ENCODE measurements at regions not wholly inside any gene's neighbourhood (a gene's known extent, or its start where the extent isn't known, plus 50 kb on each side); places are given as distances from the start of the nearest gene placed in this dataset.

DNA sequence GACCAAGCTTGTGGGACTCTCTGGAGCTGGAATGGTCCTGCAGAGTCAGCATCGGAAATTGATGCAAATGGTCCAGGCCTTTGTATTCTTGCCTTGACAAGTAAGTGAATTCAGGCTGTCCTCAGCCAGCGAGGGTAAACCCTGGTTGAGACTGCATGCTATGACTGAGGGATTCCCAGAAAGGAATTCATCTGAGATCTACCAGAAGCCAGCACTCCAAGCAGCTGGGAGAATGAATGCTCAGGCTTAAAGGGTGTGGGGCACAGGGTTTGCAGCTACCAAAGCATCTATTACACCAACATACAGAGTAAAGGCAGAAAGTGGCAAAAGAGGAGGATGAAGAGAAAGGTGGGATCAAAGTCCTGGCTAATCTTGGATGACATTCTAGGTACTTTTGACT, 257.0 kb upstream of the LYPLAL1 start:
- no peak for DNase-seq (ENCODE audit: low read depth)
- TF ChIP-seq, protein P1, sequence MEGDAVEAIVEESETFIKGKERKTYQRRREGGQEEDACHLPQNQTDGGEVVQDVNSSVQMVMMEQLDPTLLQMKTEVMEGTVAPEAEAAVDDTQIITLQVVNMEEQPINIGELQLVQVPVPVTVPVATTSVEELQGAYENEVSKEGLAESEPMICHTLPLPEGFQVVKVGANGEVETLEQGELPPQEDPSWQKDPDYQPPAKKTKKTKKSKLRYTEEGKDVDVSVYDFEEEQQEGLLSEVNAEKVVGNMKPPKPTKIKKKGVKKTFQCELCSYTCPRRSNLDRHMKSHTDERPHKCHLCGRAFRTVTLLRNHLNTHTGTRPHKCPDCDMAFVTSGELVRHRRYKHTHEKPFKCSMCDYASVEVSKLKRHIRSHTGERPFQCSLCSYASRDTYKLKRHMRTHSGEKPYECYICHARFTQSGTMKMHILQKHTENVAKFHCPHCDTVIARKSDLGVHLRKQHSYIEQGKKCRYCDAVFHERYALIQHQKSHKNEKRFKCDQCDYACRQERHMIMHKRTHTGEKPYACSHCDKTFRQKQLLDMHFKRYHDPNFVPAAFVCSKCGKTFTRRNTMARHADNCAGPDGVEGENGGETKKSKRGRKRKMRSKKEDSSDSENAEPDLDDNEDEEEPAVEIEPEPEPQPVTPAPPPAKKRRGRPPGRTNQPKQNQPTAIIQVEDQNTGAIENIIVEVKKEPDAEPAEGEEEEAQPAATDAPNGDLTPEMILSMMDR (IDR thresholded peaks at IDR 0.05; ENCODE audit: insufficient read depth, low read length), result no peak
- no peak overlapping the region for H3K4me3 ChIP-seq (ENCODE audit: low read depth, low read length)

DNA sequence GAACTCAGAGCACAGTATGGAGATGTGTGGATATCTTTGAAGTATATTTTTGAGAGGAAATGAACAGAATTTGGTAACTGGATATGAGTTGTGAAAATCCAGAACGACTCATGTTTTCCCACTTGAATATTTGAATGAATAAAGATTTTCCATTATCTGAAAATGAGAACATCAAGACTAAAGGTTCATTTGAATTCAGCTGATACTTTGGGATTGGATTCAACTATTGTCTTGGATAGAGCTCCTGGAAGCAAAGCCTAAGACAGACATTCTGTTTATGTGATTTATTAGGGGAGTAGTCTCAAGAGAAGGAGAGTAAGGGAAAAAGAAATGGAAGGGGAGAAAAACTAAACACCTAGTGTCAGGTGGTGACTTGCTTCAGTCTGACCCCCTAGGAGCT, 256.0 kb upstream of the LYPLAL1 start:
- peak; percentile 51 for DNase-seq (ENCODE audit: low read depth)
- TF ChIP-seq, protein P1 (IDR thresholded peaks at IDR 0.05; ENCODE audit: insufficient read depth, low read length), result no peak

DNA sequence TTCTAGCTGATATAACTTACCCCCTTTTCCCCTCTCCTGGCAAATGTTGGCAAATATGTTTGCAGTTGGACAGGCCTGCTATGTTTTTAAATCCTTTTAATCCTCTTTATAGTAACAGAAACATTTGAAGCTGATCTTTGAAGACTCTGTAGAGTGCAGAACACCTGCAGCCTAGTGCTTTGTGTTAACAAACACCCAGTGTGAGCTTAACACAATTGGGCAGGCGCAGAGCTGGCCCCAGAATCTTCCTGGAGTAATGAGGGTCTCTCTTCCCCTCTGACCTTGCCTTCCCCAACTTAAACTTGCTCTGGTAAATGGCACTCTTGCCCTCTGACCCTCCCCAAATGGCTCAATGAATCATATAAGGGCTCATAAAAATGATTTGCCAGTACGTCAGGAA, 247.9 kb upstream of the LYPLAL1 start:
- no peak overlapping the region for H3K4me3 ChIP-seq (ENCODE audit: low read depth, low read length)
- TF ChIP-seq, protein P1 (IDR thresholded peaks at IDR 0.05; ENCODE audit: insufficient read depth, low read length), result no peak
- no peak for DNase-seq (ENCODE audit: low read depth)

More for the DNA sequence above, 256.0 kb upstream of the LYPLAL1 start:
- no peak overlapping the region for H3K4me3 ChIP-seq (ENCODE audit: low read depth, low read length)

DNA sequence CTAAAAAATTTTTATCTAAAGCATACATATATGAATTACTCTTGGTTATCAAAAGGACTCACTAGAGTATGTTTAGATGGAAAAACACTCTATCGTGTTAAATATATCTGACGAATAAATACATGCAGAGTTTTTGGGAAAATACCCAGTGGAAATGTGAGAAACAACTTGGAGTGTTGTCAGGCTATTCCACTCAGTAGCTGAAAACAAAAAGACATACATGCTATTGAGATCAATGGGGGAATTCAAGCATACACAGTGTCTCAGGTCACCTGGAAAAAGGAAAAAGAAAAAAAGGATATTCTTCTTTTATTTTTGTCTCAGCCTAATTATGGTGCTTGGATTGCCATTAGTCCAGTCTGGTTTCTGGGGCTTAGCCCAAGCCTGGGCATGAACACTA, 247.0 kb upstream of the LYPLAL1 start:
- TF ChIP-seq, protein P1 (IDR thresholded peaks at IDR 0.05; ENCODE audit: insufficient read depth, low read length), result no peak
- no peak overlapping the region for H3K4me3 ChIP-seq (ENCODE audit: low read depth, low read length)
- no peak for DNase-seq (ENCODE audit: low read depth)

DNA sequence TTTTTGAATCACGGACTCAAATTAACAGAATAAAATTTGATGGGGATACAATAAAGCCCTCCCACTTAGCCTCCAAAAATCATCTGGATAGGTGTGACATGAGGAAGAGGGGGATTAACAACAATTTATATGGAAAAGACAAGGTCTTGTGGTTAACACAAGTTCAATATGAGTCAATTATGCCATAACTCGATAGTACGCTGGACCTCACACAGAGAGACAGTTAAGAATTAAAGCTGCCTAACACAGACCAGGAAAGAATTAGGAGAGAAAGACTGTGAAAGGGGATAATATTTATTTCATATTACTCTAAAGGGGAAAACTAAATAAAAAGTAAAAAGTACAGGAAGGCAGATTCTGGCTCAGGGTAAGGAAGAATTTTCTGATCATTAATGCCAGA, 243.7 kb upstream of the LYPLAL1 start:
- no peak for DNase-seq (ENCODE audit: low read depth)
- H3K4me3 ChIP-seq (ENCODE audit: low read depth, low read length), result no peak overlapping the region
- TF ChIP-seq, protein P1 (IDR thresholded peaks at IDR 0.05; ENCODE audit: insufficient read depth, low read length), result no peak

DNA sequence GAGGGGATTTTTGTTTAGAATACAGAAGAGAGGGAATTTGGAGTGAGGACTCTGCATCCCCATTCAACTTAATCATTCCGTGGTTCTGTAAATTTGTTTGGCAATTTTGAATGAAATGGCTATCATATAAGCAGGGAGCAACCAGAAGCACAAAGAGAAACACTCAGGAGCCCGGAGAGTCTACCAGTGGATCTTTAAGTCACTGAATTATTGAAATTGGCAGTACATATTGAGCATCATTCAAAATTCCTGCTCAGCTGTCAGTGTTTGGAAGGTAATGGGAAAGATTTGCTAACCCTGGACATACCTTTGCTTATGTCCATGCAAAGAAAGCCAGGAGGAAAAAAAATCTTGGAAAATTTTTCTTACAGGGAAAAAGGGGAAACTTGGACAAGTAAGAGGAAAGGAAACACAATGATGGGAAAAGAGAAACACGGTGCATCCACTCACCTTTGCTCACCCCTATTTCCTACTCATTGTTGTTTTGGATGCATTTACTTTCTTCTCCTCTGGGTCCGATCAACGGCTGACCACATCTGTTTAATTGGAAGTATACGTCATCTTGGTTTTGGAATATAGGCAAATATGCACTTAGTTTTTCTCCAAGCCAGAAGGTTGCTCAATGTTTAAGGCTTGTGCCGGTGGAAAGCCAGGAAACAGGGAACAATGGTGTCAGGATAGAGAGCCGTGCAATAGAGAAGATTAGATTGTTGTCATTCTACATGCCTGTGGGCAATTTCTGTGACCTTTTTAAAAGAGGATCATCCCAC, 243.0 kb upstream of the LYPLAL1 start:
- peak; percentile 97 for DNase-seq (ENCODE audit: low read depth)
- TF ChIP-seq, protein P1 (IDR thresholded peaks at IDR 0.05; ENCODE audit: insufficient read depth, low read length), result no peak
- H3K4me3 ChIP-seq (ENCODE audit: low read depth, low read length), result no peak overlapping the region

DNA sequence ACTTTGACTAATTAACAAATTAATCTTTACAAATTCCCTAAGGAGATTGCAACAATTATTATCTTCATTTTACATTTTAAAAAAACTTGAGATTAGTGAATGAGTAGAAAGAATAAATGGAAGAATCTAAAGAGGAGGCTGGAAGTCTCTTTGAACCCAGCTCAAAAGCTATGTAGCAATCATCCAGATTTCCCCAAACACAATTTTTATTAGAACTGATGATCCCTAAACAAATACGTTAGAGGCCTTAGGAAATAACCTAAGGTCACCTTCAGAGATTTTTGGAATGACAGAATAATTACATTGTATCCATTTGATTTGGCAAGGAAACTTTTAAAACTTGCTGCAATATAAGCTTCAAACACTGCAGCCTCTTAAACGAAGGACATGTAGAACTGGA, 242.4 kb upstream of the LYPLAL1 start:
- H3K4me3 ChIP-seq (ENCODE audit: low read depth, low read length), result no peak overlapping the region
- DNase-seq (ENCODE audit: low read depth), result no peak
- TF ChIP-seq, protein P1 (IDR thresholded peaks at IDR 0.05; ENCODE audit: insufficient read depth, low read length), result no peak

All from fibroblast of the aortic adventitia (primary cell).